NCI-H1092 (cell line): ENCODE measurements at regions not wholly inside any gene's neighbourhood (a gene's known extent, or its start where the extent isn't known, plus 50 kb on each side); places are given as distances from the start of the nearest gene placed in this dataset.
"Not testable (repeated sequence)": the region's sequence is repeated elsewhere in the genome, so short reads cannot be mapped to it uniquely, and the experiment has no call there.

Source experiments
- DNase-seq: peaks from one replicate; lab custom pipeline; 2025; lab: John Stamatoyannopoulos, UW

DNA sequence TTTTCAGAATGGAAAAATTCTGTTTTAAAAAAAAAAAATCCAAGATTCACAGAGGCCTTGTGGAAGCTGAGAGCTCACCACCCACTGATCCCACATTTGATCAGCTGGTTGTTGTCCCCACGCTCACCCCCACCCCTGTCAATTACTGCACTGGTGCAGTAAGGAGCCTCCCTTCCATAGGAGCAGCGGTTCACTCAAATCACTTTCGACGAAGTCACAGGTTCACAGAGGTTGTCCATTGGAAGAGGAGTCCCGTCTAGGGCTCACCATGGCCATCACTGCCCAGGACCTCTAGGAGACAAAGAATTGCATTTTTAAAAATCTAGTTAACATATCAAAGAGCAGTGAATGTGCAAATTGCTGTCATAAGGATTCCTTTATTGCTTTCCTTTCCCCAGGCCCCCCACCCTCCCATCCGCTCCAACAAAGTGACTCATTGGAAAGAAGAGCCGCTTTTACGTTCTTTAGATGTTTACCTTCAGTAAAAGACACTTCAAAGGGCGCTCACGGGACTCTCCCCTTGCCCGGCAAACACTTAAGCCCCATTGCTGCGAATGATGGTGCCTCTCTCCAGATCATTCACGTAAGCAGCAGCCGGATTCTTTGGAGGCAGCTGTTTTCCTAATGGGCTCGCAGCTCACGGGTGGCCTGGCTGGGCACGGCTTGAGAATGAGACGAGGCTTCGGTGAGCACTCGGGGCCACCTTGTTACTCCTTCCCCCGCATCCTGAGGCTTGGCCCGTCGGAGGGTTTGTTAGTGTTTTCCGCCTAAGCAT lies 165.5 kb upstream of the SALL3 start:
- peak; percentile 60 for DNase-seq

DNA sequence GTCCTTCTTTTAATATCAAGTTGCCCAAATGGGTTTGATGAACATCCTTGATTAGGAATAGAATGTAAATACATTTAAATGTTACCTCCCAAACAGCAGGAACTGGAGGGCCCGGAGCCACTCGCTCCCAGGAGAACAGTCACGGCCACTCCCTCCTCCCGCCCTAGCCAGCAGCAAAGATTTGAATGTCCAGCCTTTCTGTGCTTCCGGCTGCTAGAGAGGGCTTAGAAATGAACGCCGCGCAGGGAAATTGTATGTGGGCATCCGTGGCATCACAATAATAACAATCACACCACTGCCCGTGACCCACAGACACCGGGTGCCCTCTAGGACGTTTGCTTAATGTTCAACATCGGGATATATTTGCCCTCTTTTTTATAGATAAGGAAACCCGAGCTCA lies 164.9 kb upstream of the SALL3 start:
- peak; percentile 37 for DNase-seq

GRCh38 chr18:78816114-78816513 lies 163.5 kb upstream of the SALL3 start:
- DNase-seq: no peak

- DNase-seq: no peak
These were observed 162.7 kb upstream of the SALL3 start for GRCh38 chr18:78816916-78817315.

DNA sequence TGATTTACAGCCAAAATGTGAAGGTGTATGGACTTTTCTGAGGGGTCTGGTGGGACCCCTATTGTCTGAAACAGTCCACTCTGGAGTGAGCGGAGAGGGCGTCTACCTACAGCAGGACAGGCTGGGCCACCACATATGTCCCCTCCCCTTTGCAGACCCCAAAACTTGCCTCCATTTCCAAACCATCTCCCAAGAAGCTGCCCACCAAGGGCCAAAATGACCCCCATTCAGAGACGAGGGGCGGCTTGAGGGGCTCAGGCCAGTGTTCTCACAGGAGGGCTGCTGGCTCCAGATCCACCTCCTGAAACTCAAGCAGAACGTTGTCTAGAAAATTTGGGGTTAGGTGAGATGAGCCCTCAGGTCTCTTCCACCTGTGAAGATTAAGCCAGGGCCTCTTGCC lies 161.1 kb upstream of the SALL3 start:
- no peak for DNase-seq

- DNase-seq: no peak
These were observed 160.7 kb upstream of the SALL3 start for GRCh38 chr18:78818961-78819360.

DNA sequence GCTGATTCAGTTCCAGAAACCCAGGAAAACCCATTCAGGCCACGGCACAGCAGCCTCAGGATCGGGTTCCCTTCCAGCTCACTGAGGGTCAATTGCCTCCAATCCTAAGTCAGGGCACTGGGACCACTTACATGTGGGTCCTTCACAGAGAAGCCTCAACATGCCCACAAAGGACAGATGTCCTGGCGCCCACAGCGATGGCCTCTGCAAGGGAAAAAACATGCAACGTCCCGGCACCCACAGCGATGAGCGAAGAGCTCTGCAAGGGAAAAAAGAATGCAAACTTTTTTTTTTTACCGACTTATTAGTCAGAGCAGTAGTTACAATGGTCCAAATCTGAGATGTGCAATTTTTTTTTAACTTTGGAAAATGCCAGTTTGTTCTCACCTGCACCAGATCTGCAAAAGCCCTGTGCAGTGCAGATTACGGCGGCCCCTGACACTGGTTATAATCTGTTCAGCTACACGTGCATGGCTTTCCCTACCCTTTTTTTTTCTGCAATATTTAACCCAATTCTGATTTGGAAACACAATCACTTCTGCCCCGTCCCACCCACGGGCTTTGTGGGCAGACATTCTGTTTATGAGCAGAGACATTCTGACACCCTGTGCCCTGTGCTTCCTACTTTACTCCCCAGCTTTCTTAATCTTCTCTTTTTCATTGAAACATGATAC lies 159.3 kb upstream of the SALL3 start:
- no peak for DNase-seq

- DNase-seq: no peak
These were observed 158.2 kb upstream of the SALL3 start for GRCh38 chr18:78821396-78821795.

GRCh38 chr18:78822171-78822948 lies 157.3 kb upstream of the SALL3 start:
- DNase-seq: no peak

DNA sequence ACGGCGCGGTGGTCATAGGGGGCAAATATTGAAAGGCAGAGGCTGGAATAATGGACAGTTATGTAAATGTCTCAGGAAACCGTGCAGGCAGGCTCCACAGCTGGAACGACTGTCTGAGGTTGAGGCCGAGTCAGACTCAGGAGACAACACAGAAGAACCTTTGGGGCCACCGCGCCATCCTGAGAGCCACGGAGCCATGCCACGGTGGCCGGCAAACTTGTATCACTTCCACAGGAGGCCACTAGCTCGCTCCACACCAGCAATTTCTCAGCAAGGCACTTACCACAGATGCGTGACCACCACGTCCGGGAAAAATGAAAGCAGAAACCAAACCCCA lies 156.7 kb upstream of the SALL3 start:
- no peak for DNase-seq

DNA sequence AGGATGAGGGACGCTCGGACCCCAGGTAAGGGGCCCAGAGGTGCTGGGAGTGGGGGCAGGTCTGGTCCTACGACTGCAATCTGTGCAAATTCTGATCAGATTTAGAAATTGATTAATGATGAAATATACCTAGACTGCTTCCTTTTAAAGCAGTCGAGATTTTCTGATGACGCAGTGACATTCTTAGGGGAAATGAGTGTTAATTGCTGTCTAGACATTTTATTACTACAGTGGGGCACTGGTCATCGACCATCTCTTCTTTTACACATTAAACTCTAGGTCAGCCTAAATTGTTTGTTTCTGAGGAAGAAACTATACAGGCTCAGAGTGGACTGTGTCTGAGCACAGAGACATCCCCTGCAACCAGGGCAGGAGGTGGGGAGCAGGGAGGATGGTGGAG lies 154.4 kb upstream of the SALL3 start:
- no peak for DNase-seq

DNA sequence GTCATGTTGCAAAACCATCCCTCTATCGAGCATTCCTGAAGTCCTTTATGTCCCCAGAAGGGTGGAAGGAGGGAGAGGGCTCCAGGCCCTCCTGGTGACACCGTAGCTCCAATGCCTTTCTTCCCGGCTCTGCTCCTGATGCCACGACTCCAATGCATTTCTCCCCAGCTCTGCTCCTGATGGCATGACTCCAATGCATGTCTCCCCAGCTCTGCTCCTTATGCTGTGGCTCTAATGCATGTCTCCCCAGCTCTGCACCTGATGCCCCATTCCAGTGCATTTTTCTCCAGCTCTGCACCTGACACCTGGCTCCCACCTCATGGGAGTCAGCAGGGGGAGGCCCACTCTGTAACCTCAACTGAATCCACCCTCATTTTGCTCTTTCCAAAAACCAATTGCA lies 153.0 kb upstream of the SALL3 start:
- DNase-seq: no peak

- DNase-seq: no peak
These were observed 152.5 kb upstream of the SALL3 start for GRCh38 chr18:78827141-78827540.

DNA sequence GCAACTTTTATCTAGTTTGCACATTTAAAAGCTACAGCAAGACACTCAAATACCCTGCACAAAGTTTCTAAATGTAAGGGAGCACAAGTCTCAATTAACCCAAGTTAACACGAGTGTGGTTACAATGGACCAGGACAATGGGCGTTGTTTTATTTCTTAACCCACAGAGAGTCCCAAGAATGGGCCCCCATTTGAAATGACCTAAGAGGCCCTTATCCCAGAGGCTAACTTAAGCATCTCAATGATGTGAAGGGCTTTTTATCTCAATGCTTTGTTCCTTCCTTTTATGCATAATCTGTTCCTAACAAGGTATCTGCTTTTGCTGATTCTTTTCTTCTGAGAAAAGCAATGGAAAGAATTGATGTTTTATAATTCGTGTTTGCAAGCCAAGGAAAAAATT lies 151.5 kb upstream of the SALL3 start:
- DNase-seq: no peak

GRCh38 chr18:78829026-78829425 lies 150.6 kb upstream of the SALL3 start:
- not testable (repeated sequence) for DNase-seq

DNA sequence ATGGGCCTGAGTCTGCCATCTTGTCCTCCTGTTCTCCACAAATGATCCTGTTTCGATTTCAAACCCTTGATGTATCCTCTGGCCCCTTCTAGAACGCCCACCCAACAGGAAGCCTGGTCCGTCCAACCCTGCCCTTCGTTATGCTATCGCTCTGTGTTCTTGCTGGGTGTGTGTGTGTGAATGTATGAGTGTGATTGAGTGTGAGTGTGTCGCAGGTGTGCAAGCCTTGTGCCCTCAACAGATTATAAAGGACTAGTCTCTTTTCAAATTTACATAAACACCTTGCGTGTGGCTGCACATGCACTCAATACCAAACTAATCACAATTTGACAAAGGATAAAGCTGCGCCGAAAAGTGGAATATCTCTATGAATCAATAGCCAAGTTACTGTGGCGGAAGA lies 149.5 kb upstream of the SALL3 start:
- no peak for DNase-seq

DNA sequence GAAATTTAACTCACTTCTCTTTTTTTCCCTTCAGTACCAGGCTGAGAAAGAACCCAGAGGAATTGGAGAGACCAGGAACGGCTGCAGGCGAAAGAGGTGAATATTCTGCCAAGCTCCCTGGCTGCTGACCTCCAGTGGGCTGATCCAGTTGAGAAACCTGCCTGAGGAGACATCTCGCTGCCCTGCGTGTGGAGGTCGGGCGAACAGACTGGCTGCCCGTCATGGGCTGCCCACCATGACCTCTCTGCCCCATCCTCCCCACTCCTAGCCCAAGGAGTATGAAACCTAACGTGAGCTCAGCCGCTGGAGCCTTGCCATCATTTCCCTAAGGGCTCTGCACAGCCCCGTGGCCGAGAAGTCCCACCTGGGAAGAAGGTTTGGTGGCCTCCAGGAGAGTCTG lies 148.8 kb upstream of the SALL3 start:
- DNase-seq: no peak

DNA sequence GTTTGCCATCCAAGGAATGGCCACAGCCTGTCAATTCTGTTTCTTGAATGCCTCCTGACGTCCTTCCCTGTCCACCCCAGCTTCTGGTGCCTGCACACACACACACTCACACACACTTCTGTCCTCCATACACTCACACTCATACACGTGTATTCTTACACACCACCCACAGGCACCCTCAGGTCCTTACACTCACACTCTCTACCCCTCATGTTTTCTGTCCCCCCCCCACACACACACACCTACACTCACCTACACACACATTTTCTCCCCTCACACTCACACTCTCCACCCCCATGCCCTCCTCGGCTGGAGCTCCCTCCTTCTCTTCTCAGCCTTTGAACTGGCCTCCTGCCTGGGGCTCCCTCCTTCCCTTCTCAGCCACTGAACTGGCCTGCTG lies 148.0 kb upstream of the SALL3 start:
- no peak for DNase-seq

DNA sequence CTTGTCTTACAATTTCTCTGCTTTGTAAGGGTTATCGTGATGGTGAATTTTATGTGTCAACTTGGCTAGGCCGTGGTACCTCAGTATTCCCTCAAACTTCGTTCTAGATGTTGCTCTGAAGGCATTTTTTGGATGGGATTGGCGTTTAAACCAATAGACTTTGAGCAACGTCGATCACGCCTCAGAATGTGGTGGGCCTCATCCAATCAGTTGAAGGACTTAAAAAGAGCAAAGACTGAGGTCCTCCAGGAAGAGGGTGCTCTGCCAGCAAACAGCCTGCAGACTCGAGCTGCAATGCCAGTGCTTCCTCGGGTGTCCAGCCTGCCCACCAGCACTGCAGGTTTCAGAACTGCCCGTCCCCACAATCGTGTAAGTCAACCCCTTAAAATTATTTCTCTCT lies 145.8 kb upstream of the SALL3 start:
- DNase-seq: no peak

DNA sequence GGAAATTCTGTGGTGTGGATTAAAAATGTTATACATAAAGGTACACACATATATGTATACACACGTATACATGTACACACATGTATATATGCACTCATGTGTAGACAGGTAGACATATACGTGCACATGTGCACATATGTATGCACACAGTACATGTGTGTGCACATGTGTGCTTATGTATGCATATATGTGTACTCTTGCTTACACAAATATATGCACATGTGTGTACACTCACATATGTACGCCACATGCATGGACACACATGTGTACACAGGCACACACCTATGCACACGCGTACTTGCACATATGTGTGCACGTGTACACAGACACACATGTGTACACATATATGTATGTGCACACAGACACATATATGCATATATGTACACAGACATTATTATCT lies 142.8 kb upstream of the SALL3 start:
- no peak for DNase-seq

- DNase-seq: no peak
These were observed 141.9 kb upstream of the SALL3 start for GRCh38 chr18:78837754-78838153.

GRCh38 chr18:78838183-78838582 lies 141.4 kb upstream of the SALL3 start:
- no peak for DNase-seq

GRCh38 chr18:78849046-78849445 lies 130.6 kb upstream of the SALL3 start:
- no peak for DNase-seq
